ENCODE measurements at regions not wholly inside any gene's neighbourhood (a gene's known extent, or its start where the extent isn't known, plus 50 kb on each side); places are given as distances from the start of the nearest gene placed in this dataset.
"Not testable (repeated sequence)": the region's sequence is repeated elsewhere in the genome, so short reads cannot be mapped to it uniquely, and the experiment has no call there.

DNA sequence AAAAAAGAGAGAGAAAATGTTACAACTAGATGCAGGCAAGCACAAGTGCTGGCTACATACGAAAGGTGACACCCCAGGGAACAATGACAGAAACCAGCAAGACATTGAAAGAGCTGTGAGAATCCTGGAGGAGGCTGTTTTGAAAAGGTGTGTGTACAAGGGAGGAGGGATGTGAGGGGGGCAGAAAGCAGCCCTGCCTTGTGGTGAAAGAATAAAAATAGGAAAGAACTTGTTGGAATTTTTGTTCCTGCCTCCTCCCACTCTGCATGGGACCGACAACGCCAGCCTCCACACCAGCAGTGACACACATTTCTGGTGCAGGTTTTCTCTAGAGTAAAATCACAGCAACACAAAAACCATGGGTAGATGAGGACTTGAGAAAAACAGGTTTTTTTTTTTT is 1258.6 kb downstream of the PCDH9 start:
- H3K27ac ChIP-seq, result no peak overlapping the region

DNA sequence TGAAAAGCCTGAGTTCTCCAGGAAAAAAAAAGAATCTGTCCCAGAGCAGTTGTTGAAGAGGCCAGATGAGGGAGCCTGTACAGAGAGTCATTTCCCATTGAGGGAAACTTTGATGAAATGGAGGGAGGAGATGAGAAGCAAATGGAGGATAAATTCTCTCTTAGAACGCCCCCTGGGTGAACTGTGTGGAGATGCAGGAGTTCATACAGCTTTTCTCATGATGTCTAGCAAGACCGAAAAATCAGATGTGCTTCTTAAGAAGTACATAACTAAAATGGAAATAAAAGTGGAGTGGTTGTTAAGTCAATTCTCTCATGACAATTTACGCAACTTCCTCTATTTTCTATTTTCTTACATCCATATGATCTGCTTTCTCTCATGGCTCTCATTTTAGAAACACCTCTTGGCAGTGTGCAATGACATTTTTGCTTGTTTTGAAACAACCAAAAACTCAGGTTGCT is 1263.1 kb downstream of the PCDH9 start:
- DNase-seq (ENCODE audit: low read depth, low spot score), result no peak
- H3K27ac ChIP-seq, result no peak overlapping the region

More for the DNA sequence above, 1258.6 kb downstream of the PCDH9 start:
- DNase-seq (ENCODE audit: low read depth, low spot score), result no peak

DNA sequence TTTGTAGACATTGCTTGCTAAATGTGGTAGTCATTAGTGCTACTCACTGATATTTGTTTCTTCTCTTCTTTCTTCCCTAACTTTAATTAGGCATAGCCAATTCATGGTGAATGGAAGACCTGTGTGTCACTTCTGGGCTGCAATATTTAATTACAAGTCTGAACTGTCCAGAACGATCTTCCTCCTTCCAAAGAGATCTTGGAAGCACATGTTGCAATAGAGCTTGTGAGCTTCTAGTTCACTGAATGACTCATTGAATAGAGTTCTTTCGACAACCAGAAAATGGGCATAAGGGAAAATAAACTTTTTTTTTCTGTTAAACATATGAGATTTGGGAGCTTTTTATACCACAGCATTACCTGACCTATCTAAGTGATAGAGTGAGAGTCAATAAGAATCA is 1264.6 kb downstream of the PCDH9 start:
- H3K27ac ChIP-seq, result peak overlapping the region; percentile 21
- peak; percentile 26 for DNase-seq (ENCODE audit: low read depth, low spot score)

DNA sequence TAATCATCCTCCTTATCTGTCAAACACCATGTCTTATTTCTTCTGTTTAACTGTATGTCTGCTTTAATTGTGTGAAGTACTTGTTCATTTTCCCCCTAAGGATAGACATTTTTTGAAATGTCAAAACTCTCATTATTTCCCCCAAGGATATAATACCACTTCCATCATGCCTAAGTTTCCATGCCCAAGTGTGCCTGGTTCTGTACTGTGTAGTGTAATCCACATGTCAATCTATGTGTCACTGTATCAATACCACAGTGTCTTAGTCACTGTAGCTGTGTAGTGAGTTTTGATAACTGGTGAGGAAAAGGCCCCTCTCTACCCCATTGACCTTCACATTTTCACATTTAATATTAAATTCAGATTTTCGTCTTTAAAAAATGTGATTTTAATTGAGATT is 1265.5 kb downstream of the PCDH9 start:
- DNase-seq (ENCODE audit: low read depth, low spot score), result no peak
- no peak overlapping the region for H3K27ac ChIP-seq

DNA sequence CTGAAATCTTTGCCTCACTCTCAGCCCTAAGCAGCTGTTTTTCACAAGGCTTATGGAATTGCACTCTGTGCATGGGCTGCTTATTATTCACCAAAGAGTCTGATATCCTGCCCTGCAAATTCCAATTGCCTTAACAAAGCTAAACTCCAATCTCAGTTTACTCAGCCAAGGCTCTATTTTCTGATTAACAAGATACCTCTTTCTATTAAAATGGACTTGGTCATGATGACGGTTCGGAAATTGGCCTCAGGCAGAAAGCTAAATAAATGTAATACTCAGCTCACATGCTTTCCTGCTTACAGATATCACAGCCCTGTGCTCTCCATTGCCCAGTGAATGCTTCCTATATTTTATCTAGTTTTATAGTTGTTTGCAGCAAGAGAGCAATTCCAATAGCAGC is 1270.8 kb downstream of the PCDH9 start:
- peak; percentile 73 for DNase-seq (ENCODE audit: low read depth, low spot score)

DNA sequence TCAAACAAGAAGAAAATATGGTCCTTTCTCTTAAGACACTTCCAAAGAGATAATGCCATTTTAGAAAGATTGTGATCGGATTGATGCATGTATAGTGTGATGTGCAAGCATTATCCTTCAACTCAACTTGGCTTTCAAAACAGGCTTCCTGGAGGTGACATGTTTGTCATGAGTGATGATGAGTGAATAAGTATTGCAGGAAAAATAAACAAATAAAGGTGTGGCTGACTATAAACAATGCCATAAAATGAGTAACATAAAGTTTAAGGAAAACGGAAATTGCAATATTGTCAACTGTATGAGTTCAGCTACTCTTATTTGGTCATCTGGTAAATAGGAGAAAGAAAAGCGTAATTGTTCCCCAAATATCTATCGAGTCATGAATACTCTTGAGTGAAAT is 1283.7 kb downstream of the PCDH9 start:
- DNase-seq (ENCODE audit: low read depth, low spot score), result no peak
- no peak overlapping the region for H3K27ac ChIP-seq

More for the DNA sequence above, 1270.8 kb downstream of the PCDH9 start:
- H3K27ac ChIP-seq, result peak overlapping the region; percentile 55

DNA sequence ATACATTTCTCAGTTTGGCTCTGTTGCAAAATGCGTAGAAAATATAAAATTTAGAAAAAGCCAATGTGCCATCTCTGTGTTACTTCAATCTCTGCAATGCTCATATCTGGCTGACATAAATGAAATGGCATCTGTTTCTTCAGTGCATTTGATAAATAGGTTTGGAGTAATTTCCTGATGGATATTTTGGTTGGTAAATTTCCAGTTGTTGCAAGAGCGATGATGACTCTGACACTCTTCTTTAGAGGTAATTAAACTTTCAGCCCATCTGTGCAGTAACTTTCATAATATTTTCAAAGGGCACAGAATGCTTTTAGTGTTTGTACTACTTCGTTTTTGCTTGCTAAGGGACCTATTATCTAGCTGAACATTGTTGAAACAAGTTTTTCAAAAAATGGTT is 1286.4 kb downstream of the PCDH9 start:
- H3K27ac ChIP-seq, result no peak overlapping the region

DNA sequence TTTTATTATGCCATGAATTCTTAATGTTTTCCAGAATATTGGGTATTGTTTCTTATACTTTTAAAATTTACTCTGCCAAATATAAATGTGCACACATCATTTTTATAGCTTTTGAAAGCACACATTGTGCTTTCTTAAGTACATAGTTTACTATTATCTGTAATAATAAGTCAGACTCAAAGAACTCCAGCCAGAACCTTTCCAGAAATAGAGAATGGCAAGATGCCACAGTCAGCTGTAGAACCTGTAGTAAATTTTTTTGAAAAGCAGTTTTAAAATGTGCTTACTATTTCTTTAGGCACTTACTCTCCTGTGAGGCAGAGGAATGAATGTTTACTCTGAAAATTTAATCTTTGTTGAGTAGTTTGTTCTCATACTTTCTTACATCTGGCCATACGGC is 1287.1 kb downstream of the PCDH9 start:
- DNase-seq (ENCODE audit: low read depth, low spot score), result no peak
- H3K27ac ChIP-seq, result no peak overlapping the region

More for the DNA sequence above, 1286.4 kb downstream of the PCDH9 start:
- no peak for DNase-seq (ENCODE audit: low read depth, low spot score)

DNA sequence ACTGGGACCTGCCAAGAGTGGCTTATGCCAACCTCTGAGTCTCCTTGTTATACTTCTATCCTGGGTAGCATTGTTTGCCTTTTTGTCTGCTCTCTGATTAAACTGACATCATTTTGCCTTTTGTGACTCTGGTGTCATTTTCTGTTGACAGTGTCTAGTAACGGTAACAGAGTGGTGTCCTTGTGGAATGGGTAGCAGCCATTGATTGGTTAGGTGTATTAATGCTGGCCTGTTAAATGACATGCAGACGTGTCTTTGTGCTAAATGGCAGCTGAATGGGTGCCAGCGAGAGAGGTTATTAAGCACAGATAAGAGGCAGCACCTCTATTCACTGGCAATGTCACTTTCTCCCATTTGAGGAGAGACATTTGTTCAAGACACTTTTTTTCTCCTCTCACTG is 1289.4 kb downstream of the PCDH9 start:
- DNase-seq (ENCODE audit: low read depth, low spot score), result no peak

DNA sequence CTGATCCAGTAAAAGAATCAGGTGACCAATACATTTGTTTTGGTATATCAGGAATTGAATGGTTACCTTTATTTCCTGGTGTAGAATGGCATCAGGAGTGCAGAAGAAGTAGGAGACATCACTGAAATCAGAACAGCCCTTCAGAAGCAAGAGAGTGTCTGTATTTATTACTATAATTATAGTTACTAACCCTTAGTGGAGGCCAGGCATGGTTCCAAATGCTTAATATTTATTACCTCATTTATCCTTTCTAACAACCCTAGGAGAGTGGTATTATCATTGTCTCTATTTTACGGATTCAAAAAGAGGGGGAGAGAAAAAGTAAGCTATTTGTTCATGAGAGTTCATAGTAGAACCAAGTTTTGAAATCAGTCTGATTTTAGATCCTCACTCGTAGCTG is 1292.9 kb downstream of the PCDH9 start:
- H3K27ac ChIP-seq, result no peak overlapping the region
- no peak for DNase-seq (ENCODE audit: low read depth, low spot score)

More for the DNA sequence above, 1289.4 kb downstream of the PCDH9 start:
- H3K27ac ChIP-seq, result no peak overlapping the region

DNA sequence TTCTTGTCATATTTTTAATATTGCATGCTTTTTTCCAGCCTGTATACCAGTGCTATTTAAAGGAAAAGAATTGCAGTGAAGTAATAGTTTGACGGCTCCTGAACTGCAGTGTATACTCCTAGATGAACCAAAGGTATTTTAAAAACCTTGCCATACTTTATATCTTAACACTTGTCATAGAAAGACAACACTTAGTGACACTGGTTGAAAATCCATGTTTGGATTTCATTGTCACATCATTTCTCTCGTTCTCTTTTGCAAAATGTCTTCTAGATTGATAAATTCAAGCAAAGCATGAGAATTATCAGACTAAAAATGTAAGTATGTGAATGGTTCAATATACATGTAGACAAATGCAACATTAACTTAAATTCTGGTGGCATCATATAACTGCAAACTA is 1293.9 kb downstream of the PCDH9 start:
- DNase-seq (ENCODE audit: low read depth, low spot score), result no peak
- no peak overlapping the region for H3K27ac ChIP-seq

DNA sequence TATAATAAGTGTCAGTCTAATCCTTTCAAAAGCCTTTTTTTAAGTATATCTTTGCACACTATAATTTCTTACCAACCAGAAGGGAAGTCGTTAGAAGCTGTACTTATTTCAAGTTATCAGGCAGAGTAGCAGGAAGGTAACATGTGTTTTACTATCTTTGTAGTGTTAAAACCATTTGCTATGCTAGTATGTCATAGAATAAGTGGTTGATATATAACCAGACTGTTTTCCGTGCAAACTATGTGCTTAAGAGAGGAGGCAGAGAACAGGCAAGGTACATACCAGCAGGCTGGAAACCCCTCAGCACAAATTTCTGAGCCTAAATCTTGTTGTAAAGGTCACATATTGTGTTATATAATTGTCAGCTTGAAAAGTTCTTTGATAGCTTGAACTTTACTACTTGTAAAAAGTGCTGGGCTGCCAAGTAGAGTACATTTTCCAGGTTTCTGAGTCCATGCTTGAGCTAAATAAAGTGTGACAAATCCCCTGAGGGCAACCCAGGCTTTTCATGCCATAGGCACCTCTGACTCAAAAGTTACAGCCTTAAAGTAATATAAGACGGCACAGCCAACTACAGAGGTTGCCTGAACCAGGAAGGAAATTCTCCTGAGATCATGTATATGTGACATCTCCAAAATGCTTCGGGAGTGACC is 1297.4 kb downstream of the PCDH9 start:
- no peak overlapping the region for H3K27ac ChIP-seq
- DNase-seq (ENCODE audit: low read depth, low spot score), result peak; percentile 16

DNA sequence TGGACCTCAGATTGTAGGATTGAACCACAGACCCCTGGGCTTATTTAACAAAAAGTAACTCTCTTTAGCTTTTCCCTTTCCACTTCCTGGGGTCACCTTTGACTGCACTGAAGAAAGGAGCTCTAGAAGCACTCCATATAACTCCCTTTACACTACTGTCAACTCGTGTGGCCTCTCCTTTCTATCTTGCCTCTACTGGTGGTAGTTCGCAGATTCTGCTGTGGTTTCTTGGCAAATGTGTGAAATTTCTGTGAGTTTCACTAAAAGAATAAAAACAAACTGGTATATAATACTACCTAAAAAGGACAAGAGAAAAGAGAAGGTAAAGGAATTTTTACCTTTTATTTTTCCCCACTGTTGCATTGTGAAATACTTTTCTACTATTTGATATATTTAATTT is 1298.1 kb downstream of the PCDH9 start:
- no peak overlapping the region for H3K27ac ChIP-seq
- DNase-seq (ENCODE audit: low read depth, low spot score), result no peak

DNA sequence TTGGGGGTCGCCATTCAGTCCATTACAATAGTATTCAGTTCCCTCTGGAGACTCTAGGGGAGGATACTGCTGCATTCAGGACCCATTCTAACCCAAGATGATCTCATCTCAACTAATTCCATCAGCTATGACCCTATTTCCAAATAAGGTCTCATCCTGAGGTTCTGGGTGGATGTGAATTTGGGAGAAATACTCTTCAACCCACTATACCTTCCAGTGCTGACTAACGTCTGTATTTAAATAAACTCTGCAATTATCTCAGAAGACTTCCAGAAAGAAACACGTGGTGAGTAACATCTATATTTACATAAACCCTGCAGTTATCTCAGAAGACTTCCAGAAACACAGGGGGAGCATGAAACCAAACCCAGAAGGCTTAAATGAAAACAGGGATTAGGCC is 1300.7 kb downstream of the PCDH9 start:
- no peak overlapping the region for H3K27ac ChIP-seq
- no peak for DNase-seq (ENCODE audit: low read depth, low spot score)

DNA sequence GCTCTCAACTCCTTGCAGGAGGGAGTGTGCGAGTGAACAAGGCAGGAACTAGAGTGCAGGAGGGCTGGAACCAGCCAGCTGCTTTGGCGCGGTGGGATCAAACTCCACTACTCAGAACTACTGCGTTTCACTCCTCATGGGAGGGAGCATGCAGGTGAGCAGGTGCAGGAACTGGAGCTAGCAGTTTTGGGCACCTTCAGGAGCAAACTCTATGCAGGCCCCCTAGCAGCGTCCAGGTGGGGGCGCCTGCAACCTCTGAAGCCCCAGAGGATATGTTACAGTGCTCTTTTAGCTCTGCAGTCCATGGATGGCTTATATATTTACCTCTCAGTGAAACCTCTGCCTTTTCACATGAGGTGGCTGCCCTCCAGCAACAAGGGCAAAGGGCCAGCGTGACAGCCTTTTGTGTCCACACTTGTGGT is 1303.4 kb downstream of the PCDH9 start:
- DNase-seq (ENCODE audit: low read depth, low spot score), result no peak
- H3K27ac ChIP-seq, result no peak overlapping the region

DNA sequence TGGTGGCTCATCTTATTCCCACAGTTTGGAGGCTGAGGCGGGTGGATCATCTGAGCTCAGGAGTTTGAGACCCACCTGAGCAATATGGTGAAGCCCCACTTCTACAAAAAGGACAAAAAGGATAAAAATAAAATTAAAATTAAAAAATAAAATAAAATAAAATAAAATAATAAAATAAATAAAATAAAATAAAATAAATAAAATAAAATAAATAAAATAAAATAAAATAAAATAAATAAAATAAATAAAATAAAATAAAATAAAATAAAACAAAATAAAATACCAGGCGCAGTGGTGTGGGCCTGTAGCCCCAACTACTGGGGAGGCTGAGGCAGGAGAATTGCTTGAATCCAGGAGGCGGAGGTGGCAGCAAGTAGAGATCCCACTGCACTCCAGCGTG is 1307.3 kb downstream of the PCDH9 start:
- not testable (repeated sequence) for H3K27ac ChIP-seq; DNase-seq (ENCODE audit: low read depth, low spot score)

DNA sequence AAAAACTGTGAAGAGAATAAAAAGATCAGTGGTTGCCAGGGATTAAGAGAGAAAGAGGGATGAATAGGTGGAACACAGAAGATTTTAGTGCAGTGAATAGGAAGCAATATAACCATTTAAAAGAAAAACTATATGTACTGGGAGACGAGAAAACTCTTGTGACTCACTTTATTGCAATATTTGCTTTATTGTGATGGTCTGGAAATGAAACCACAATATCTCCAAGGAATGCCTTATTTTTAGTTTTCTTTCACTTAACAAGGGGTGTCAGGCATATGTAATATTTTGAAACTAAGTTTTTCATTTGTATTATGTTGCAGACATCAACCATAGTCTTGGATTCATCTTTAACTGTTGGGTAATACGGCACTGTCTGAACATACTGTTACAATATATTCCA is 1308.2 kb downstream of the PCDH9 start:
- H3K27ac ChIP-seq, result no peak overlapping the region
- DNase-seq (ENCODE audit: low read depth, low spot score), result no peak

DNA sequence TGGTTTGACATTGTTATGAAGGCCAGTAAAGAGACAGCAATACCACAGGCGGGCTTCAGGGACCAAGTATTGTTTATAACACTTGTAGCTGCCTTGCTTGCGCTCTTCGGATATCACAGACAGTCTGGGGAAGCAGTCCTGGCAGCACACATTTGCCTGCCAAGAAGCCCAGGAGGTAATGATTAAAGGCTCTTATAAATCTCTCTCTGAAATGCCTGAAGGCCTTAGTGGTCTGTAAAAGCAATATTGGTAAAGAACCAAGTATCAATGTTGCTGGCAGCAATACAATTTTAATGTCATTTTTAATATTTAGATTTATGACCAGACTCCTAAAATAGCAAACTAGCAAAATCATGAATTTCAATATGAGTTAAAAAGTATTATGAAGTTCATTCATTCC is 1312.4 kb downstream of the PCDH9 start:
- H3K27ac ChIP-seq, result no peak overlapping the region
- DNase-seq (ENCODE audit: low read depth, low spot score), result no peak

DNA sequence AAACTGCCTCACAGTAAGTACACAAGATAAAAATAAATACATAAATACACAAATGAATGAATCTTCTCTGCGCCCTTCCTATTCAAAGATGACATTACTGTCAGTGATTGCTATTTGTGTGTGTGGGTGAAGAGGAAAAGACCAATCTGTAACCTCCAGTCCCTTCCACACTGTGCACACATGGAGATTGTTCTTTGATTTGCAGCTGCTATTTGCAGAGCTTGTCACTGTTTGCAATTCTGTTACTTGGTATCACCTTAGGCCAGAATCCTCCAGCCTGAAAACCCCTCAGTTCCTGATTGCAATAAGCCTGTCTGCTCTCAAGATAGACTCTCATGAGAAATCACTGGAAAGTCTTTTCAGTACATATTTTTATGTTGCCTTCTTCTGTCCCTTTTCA is 1314.9 kb downstream of the PCDH9 start:
- no peak for DNase-seq (ENCODE audit: low read depth, low spot score)
- no peak overlapping the region for H3K27ac ChIP-seq

DNA sequence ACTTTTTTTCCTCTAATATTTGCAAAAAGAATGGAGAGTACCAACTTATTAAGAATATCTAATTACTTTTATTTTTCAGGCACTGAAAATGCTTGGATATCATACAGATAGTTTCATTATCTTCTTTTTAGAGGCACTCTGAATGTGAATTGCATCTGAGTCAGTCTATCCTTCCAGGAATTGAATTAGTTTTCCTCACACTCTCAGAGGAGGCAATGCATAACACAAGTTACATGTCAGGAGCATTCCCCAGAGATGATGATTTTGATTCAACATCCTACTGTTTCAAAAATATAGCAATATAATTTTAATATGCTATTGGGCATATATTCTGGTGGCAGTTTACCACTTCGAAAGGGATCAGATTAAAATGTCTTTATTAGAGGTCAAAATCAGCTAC is 1315.4 kb downstream of the PCDH9 start:
- no peak for DNase-seq (ENCODE audit: low read depth, low spot score)
- H3K27ac ChIP-seq, result peak overlapping the region; percentile 66

DNA sequence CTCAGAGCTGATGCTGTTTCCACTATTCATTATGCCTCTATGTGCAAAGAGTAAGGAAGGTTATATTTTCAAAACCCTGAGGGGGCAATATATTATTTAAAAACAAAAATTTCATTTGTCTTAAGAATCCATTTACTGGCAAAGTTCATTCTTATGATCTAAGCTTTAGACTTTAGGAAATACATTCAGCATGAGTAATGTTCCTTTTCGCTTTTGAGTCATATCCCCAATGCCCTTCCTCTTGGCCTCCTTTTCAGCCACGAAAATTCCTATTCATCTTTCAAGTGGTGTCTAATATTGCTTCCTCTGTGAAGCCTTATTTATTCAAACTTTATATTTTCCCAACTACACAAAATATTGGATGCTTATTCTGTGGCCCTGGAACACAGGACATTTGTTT is 1317.0 kb downstream of the PCDH9 start:
- DNase-seq (ENCODE audit: low read depth, low spot score), result no peak
- H3K27ac ChIP-seq, result peak overlapping the region; percentile 66

DNA sequence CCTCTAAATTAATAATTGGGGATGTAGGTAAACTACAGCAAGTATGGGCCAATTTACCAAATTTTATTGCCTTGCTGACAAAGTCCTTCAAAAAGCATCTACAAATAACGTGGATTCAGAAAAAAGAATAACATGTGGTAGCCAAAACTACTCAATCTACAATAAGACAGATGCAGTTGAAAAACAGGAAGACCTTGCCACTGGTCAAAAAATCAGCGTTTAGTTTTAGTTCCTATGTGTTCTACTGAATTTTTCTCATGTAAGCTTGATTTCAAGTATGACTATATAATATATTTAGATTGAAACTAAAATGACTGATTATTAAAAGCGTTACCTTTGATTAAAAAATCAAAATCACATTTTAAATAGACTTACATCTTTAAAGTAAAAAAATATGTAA is 1317.6 kb downstream of the PCDH9 start:
- no peak for DNase-seq (ENCODE audit: low read depth, low spot score)
- peak overlapping the region; percentile 66 for H3K27ac ChIP-seq
